ENCODE measurements at regions not wholly inside any gene's neighbourhood (a gene's known extent, or its start where the extent isn't known, plus 50 kb on each side); places are given as distances from the start of the nearest gene placed in this dataset.

DNA sequence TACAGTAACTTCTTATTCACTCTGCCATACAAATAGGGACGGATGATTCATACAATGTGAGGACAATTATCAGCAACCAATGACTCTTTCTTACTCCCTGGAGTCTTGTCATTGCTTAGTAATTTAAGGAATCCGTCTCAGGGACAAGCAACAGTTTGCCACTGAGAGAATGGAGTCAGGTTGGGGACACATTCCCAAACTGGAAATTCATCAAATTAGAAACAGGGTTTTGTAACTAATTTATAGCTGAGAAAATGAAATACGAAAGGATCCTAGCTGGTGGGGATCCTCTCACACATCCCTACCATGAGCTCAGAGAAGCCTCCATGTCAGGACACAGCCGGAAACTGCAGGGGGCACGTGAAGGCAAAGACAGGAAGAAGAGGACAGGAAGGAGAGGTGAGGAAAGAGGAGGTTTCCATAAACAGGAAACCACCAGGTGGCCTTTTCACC is 50.4 kb upstream of the KDR start:
- TF ChIP-seq, protein P1, sequence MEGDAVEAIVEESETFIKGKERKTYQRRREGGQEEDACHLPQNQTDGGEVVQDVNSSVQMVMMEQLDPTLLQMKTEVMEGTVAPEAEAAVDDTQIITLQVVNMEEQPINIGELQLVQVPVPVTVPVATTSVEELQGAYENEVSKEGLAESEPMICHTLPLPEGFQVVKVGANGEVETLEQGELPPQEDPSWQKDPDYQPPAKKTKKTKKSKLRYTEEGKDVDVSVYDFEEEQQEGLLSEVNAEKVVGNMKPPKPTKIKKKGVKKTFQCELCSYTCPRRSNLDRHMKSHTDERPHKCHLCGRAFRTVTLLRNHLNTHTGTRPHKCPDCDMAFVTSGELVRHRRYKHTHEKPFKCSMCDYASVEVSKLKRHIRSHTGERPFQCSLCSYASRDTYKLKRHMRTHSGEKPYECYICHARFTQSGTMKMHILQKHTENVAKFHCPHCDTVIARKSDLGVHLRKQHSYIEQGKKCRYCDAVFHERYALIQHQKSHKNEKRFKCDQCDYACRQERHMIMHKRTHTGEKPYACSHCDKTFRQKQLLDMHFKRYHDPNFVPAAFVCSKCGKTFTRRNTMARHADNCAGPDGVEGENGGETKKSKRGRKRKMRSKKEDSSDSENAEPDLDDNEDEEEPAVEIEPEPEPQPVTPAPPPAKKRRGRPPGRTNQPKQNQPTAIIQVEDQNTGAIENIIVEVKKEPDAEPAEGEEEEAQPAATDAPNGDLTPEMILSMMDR (IDR thresholded peaks at IDR 0.05): no peak
- TF ChIP-seq POLR2A (IDR thresholded peaks at IDR 0.05): no peak
- Histone ChIP-seq H3K4me1 (peaks cover 0 to 18% (median 4%) of the 10 kb centered on the region in 3 donors), H3K9me3 (no peaks in the 10 kb centered on the region), H3K36me3 (no peaks in the 10 kb centered on the region), H3K27me3 (no peaks in the 10 kb centered on the region), H3K4me3 (no peak overlapping the region), H3K27ac (no peak overlapping the region)
- WGBS, 2 donors: 43 to 66% methylated on average over 4 to 5 of the region's 5 CpGs
- intact Hi-C loops (cut with DNase I): no loop called here
- no peak for DNase-seq

DNA sequence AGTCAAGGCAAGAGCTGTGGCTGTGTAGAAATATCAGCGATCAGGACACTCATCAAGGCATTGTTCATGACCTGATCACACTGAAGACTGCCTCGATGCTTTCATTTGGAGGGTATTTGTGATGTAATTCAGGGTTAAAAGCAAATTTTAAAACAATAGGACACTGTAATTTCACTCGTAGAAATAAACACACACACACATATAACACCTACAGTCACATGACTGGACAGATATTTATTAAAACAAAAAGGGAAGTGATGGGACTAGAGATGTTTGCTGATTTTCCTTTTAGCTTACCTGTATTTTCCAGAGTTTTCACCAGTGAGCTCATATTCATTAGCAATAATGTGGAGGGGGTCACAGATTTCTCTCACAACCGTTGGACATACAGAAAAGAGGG is 51.1 kb upstream of the KDR start:
- no peaks in the 10 kb centered on the region for H3K36me3 ChIP-seq
- 73 to 78% methylated on average over 4 of the region's 4 CpGs for WGBS, 2 donors
- no peak for TF ChIP-seq POLR2A (IDR thresholded peaks at IDR 0.05)
- TF ChIP-seq, protein P1 (IDR thresholded peaks at IDR 0.05): no peak
- DNase-seq: no peak
- H3K27ac ChIP-seq: no peak overlapping the region
- intact Hi-C loops (cut with DNase I): no loop called here
- no peaks in the 10 kb centered on the region for H3K27me3 ChIP-seq
- H3K4me1 ChIP-seq: peaks cover 0 to 18% (median 4%) of the 10 kb centered on the region in 3 donors
- no peak overlapping the region for H3K4me3 ChIP-seq
- H3K9me3 ChIP-seq: no peaks in the 10 kb centered on the region

DNA sequence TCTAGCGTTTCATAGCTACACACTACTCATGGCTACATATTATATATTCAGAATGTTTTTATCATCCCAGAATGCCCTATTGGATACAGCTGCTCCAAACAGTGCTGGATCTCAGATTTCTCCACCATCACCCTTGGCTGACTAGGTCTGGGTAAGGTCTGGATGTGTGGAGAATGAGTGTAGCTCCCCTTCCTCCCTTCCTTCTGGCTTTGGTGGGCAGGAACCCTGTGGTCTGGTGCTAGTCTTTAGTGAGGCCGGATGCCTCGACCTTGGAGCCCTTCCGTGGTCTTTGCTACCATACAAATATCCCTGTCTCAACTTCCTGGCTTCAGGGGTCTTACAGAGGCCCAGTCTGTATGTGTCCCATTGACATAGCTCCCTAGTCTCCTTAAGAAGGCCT is 52.1 kb upstream of the KDR start:
- H3K27me3 ChIP-seq: no peaks in the 10 kb centered on the region
- H3K4me3 ChIP-seq: no peak overlapping the region
- no peaks in the 10 kb centered on the region for H3K9me3 ChIP-seq
- peaks cover 0 to 12% (median 2%) of the 10 kb centered on the region in 3 donors for H3K4me1 ChIP-seq
- DNase-seq: no peak
- no peaks in the 10 kb centered on the region for H3K36me3 ChIP-seq
- TF ChIP-seq POLR2A (IDR thresholded peaks at IDR 0.05): no peak
- TF ChIP-seq, protein P1 (IDR thresholded peaks at IDR 0.05): no peak
- WGBS, 2 donors: 86 to 88% methylated on average over 1 to 4 of the region's 4 CpGs
- intact Hi-C loops (cut with DNase I): no loop called here
- no peak overlapping the region for H3K27ac ChIP-seq

DNA sequence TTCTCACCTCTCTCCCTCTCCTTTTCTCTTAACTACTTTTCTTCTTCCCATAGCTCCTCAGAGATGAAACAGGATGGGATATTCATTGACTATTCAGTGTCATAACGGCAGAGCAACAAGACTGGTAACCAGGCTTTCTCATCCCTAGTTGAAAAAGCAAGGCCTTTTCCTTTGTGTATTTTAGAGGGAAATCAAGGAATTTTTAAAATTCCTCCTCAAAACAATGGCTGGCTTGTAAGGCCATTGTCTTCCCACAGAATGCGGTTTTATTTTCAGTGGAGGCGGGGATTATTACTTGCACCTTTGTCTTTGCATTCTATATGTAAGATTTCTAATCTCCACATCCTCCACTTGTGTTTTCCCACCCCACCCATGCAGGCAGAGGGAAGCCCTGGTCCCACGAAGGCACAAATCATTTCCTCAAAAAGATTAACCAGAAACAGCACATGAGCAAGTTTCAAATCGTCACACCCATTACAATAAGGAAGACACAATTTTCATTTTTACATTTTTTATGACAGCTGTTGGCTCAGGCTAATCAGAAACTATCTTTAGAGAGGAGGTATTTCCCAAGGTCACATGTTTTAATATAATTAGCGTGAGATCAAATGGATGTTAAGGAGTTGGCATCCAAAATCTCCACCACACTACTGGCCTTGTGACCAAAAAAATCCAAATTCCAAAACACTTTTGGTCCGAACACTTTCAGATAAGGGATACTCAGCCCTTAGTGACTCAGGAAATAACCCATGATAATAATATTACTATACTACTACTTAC is 53.0 kb upstream of the KDR start:
- 65% methylated on average over 7 of the region's 7 CpGs for WGBS, 2 donors
- Histone ChIP-seq H3K27me3 (no peaks in the 10 kb centered on the region), H3K9me3 (no peaks in the 10 kb centered on the region), H3K4me1 (peaks cover 0 to 3% (median 0%) of the 10 kb centered on the region in 3 donors), H3K36me3 (no peaks in the 10 kb centered on the region), H3K27ac (peak overlapping the region in 2 of 4 donors; percentile 14 to 25), H3K4me3 (no peak overlapping the region)
- no peak for DNase-seq
- no peak for TF ChIP-seq POLR2A (IDR thresholded peaks at IDR 0.05)
- TF ChIP-seq, protein P1 (IDR thresholded peaks at IDR 0.05): no peak
- intact Hi-C loops (cut with DNase I): no loop called here

Data from esophagus squamous epithelium (tissue), 5 donors.